ENCODE measurements at regions not wholly inside any gene's neighbourhood (a gene's known extent, or its start where the extent isn't known, plus 50 kb on each side); places are given as distances from the start of the nearest gene placed in this dataset.

DNA sequence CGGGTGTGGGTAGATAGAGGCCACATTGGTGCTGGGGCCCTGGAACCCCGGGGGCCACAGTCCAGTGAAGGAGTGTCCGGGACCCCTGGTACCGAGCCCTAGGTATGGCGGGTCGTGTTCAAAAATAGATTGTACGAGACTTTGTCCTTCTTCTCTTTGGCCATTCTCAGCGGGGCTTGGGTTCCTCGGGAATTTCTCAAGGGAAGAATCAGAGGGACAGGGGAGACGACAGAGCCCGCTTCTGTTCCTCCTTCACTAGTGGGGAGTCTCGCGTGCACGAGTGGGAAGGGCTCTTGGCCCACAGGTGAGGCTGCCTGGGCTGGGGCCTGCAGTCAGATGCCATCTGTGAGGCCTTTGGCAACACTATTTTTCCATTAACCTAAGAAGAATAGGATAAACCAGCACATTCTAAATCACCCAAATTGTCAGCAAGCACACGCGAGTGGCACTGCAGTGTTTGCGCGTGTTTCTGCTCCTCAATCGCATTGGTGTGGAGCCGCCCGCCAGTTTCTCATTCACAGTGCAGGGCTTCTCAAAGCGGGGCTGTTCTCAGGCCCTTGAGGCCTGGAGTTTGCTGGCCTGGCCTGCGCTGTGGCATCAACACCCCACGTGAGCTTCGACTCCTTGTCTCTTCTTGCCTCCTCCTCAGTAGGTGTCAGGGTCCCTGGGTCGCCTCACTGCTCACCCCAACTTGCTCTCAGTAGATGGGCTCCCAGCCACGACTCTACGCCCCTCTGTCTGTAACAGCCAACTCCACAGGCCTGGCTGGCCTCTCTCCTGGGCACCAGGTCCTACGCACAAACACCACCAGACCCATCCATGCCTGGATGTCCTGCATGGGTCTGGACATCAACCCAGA is 187.6 kb upstream of the SHH start:
- ATAC-seq (no peak), DNase-seq (no peak)
- H3K4me3 ChIP-seq: no peak overlapping the region
- no peaks in the 10 kb centered on the region for H3K27me3 ChIP-seq (ENCODE audit: low read depth)
- H3K36me3 ChIP-seq: no peaks in the 10 kb centered on the region
- H3K4me1 ChIP-seq: no peaks in the 10 kb centered on the region
- intact Hi-C loops (cut with DNase I): no loop called here
- TF ChIP-seq, protein P1, sequence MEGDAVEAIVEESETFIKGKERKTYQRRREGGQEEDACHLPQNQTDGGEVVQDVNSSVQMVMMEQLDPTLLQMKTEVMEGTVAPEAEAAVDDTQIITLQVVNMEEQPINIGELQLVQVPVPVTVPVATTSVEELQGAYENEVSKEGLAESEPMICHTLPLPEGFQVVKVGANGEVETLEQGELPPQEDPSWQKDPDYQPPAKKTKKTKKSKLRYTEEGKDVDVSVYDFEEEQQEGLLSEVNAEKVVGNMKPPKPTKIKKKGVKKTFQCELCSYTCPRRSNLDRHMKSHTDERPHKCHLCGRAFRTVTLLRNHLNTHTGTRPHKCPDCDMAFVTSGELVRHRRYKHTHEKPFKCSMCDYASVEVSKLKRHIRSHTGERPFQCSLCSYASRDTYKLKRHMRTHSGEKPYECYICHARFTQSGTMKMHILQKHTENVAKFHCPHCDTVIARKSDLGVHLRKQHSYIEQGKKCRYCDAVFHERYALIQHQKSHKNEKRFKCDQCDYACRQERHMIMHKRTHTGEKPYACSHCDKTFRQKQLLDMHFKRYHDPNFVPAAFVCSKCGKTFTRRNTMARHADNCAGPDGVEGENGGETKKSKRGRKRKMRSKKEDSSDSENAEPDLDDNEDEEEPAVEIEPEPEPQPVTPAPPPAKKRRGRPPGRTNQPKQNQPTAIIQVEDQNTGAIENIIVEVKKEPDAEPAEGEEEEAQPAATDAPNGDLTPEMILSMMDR (IDR thresholded peaks at IDR 0.05): no peak
- H3K27ac ChIP-seq: no peak overlapping the region
- H3K9me3 ChIP-seq: no peaks in the 10 kb centered on the region

DNA sequence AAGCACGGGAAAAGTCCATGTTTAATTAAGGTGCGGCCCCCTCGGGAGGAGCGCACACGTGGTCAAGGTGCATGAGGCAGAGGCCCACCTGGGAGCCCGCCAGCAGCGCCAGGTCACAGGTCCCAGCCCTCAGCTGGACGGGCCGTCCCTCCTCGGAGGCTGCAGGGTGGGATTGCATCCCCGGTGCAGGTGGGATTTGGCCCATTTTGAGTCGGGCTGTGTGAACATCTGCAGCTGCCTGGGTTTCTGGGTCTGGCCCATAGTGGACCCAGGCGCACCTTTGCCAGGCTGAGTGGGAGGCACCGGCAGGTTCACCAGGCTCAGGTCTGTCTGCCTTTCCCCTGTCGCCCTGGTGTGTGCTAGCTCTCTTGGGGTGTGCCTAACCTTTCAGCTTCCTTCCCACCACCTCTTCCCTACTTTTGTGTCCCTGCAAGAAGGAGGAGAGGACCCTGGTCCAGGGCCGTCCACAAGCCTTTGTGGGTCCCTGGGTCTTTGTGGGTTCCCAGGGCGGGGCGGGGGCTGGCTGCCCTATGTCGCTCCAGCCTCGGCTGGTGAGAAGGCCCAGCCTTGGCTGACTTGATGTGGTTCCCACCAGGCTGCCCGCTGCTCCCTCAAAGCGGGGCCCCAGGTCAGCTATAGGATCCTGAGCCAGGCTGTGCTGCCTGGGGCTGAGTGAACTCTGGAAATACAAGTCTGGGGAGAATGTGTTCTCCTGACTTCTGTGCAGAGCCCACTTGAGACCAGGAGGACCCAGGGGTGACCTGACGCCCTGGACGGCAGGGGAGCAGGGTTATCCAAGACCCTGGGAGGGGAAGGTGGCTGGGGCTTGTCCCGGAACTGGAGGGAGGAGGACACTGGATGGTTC is 186.7 kb upstream of the SHH start:
- H3K4me3 ChIP-seq: no peak overlapping the region
- intact Hi-C loops (cut with DNase I): no loop called here
- TF ChIP-seq, protein P1 (IDR thresholded peaks at IDR 0.05): no peak
- ATAC-seq: no peak
- H3K36me3 ChIP-seq: no peaks in the 10 kb centered on the region
- DNase-seq: no peak
- no peaks in the 10 kb centered on the region for H3K27me3 ChIP-seq (ENCODE audit: low read depth)
- no peaks in the 10 kb centered on the region for H3K4me1 ChIP-seq
- no peak overlapping the region for H3K27ac ChIP-seq
- no peaks in the 10 kb centered on the region for H3K9me3 ChIP-seq

DNA sequence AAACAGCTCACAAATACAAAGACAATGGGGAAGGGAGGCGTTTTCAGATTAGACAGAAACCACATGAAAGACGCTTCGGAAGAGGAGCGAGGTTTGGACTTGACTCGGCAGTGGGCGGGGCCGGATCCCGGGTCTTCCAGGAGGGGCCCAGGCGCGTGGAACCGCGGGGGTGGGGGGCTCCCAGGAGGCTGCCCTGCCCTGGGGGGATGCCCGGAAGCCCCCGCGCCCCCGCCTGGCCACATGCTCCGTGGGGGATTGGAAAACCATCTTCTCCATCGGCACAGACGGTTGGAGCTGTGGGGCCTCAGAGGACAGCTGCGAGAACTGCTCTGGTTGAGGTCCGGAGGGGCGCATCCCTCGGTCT is 186.0 kb upstream of the SHH start:
- intact Hi-C loops (cut with DNase I): no loop called here
- DNase-seq (no peak), ATAC-seq (no peak)
- Histone ChIP-seq H3K4me1 (no peaks in the 10 kb centered on the region), H3K9me3 (no peaks in the 10 kb centered on the region), H3K27me3 (ENCODE audit: low read depth) (no peaks in the 10 kb centered on the region), H3K27ac (no peak overlapping the region), H3K4me3 (no peak overlapping the region), H3K36me3 (no peaks in the 10 kb centered on the region)
- TF ChIP-seq, protein P1 (IDR thresholded peaks at IDR 0.05): no peak

DNA sequence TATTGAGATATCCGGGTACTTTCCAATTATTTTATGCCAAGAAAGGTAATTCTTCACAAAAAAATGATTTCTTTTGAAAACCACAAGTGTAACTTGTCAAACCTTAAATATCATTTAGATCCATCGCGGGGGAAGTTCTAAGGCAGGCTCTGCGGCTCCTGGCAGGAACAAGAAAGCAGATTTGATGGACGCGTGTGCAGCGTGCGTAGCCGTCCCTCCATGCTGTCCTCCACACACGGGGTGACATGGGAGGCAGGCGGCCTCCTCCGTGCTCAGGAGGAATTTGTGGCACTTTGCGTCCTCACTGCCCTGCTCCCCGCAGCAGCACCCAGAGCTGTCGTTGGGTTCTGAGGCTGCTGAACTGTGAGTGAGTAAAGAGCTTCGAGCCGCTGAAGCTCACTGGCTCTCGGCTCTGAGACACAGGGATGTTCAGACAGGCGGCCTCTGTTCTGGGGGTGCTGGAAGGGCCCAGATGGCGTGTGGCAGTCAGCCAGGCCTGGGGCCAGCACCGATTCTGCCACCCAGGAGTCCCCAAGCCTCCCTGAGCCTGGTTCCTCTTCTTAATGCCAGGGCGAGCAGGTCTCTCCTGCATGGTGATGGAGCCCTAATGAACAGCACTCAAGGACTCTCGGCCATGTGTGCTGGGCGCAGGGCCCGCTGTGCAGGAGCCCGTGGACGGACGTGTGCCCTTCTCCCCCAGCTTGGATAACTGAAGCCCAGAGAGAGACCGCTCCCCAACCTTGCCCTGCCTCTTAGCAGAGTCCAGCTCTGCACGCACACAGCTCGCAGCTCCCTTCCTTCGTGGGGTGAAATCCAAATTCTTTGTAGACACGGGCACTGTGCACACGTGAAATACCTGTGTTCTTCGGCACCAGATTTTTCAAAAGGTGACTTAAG is 185.4 kb upstream of the SHH start:
- intact Hi-C loops (cut with DNase I): no loop called here
- Histone ChIP-seq H3K27ac (no peak overlapping the region), H3K36me3 (no peaks in the 10 kb centered on the region), H3K4me3 (no peak overlapping the region), H3K4me1 (no peaks in the 10 kb centered on the region), H3K9me3 (no peaks in the 10 kb centered on the region), H3K27me3 (ENCODE audit: low read depth) (no peaks in the 10 kb centered on the region)
- no peak for ATAC-seq
- TF ChIP-seq, protein P1 (IDR thresholded peaks at IDR 0.05): no peak
- DNase-seq: no peak

DNA sequence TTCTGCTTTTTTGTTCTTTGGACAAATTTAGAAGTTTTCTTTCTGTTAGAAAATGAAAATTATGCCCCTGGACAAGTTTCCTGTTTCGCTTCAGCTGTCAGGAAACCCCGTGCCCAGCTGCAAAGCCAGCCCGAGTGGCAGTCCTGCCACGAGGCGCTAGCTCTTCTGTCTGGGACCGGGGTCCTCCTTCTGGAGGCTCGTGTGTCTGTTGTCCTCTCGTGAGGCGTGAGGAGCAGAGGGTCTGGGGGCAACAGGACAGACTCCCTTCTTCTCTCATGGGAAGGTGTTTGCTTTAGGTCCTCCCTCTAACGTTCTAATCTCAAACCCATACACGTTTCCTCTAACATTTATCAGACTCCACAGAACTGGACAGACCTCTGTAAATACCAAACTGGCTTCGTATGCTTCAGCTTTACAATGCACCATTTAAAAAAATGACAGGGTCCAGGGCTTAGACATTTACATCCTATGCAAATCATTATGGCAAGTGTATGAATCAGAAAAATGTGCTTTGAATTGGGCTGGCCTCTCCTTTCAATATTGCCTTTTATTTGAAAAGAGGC is 184.5 kb upstream of the SHH start:
- Histone ChIP-seq H3K27ac (no peak overlapping the region), H3K27me3 (ENCODE audit: low read depth) (no peaks in the 10 kb centered on the region), H3K4me1 (no peaks in the 10 kb centered on the region), H3K4me3 (no peak overlapping the region), H3K9me3 (no peaks in the 10 kb centered on the region), H3K36me3 (no peaks in the 10 kb centered on the region)
- intact Hi-C loops (cut with DNase I): no loop called here
- DNase-seq: no peak
- ATAC-seq: no peak
- TF ChIP-seq, protein P1 (IDR thresholded peaks at IDR 0.05): no peak

All from lower lobe of right lung (tissue), 2 donors.